Hippocampal formation (tissue), 2 donors: ENCODE measurements at regions not wholly inside any gene's neighbourhood (a gene's known extent, or its start where the extent isn't known, plus 50 kb on each side); places are given as distances from the start of the nearest gene placed in this dataset.
"Not testable (repeated sequence)": the region's sequence is repeated elsewhere in the genome, so short reads cannot be mapped to it uniquely, and the experiment has no call there.

Source experiments
- DNase-seq, 2 donors: peaks; one replicate each; lab custom pipeline; 2025; lab: John Stamatoyannopoulos, UW

DNA sequence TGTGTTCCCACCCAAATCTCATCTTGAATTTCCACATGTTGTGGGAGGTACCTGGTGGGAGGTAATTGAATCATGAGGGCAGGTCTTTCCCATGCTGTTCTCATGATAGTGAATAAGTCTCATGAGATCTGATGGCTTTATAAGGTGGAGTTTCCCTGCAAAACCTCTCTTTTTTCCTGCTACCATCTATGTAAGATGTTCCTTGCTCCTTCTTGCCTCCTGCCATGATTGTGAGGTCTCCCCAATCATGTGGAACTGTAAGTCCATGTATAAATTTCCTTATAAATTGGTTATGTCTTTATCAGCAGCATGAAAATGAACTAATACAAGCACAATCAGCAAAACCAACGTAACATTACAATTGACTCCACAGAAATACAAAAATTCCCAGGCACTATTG is 814.8 kb upstream of the CITED2 start:
- DNase-seq, result not testable (repeated sequence)

DNA sequence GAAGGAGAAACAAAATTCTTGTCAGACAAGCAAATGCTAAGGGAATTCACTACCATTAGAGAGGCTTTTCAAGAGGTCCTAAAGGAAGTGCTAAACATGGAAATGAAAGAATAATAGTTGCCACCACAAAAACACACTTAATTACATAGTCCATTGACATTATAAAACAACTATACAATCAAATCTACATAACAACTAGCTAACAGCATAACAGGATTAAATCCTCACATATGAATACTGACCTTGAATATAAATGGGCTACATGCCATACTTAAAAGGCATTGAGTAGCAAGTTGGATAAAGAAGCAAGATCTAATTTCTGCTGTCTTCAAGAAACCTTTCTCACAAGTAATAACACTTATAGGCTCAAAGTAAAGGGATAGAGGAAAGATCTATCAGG is 811.5 kb upstream of the CITED2 start:
- DNase-seq, result no peak

DNA sequence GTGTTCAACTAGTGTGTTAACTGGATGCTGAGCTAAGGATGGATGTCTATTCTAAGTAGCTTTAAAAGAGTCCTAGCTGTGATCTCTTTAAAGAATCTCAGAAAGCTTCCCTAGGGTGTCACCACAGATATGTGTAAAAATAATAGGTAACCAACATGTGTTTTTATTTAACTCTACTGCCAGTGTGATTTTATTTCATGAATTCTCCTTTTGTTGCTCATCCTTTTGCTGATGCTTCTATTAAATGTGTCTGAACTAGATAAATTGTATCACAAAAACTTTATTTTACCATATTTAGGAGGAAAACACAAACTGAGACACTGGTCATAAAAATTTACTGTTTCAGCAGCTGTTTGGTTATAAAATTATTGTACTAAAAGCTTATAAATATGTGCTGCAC is 809.4 kb upstream of the CITED2 start:
- no peak for DNase-seq

DNA sequence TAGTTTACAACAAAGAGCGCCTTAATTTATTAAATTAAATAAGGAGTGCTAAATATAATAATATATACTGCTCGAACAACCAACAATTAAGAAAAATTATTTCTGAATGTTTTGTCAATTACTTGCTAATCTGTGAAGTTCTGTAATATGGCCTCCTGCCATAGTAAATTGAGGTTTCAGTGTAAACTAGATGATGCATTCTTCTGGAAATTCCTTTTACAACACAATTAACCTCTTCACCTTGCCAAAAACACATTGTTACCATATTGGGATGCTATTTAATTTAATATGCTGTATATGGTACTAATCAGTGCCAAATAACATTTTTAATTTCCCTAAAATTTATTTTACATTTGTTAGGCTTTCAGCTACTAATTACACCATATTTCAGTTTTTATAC is 808.4 kb upstream of the CITED2 start:
- DNase-seq, result no peak

DNA sequence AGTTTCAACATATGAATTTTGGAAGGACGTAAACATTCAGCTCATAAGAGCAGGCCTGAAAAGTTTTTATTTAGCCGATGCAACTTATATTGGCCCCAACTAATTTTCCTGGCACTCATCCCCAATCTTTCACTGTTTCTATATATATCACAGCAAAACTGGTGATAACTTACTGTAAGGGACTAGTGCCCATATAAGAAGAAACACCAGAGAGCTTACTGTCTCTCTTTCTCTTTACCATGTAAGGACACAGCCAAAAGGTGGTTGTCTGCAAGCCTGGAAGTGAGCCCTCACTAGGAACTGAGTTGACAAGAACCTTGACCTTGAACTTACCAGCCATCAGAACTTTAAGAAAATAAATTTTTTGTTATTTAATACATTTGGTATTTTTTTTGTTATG is 807.4 kb upstream of the CITED2 start:
- no peak for DNase-seq

DNA sequence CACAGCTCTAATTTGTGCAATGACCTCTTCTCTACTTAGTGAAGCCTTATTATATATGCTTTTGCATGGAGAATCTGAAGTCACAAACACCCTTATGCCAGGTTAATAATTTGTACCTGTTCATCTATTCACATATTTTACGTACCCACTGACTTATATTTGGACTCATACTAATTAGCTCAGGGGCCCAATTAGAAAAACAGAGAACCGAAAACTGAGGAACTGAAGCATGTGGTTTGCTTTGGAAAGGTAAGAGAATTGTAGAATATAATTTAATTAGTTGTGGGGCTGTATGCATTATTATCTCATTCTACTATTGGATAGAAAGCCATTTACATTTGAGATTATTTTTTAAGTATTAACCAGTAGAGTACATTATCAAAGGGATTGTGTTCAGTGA is 805.9 kb upstream of the CITED2 start:
- DNase-seq, result no peak

DNA sequence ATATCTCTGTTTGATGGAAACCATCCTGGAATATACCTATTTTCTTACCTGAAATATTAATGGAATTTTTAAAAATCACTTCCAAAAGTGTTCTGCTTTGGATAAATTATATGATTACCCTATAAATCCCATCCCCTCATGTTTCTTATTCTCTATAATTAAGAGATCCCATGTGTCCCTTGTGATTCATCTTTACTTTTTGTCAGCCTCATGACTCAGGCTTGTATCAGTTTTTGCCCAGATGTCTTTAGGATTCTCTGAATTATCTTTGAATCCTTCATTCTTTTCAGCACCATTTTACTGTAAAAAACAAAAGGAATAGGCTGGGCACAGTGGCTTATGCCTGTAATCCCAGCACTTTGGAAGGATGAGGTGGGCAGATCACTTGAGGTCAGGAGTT is 804.5 kb upstream of the CITED2 start:
- no peak for DNase-seq

DNA sequence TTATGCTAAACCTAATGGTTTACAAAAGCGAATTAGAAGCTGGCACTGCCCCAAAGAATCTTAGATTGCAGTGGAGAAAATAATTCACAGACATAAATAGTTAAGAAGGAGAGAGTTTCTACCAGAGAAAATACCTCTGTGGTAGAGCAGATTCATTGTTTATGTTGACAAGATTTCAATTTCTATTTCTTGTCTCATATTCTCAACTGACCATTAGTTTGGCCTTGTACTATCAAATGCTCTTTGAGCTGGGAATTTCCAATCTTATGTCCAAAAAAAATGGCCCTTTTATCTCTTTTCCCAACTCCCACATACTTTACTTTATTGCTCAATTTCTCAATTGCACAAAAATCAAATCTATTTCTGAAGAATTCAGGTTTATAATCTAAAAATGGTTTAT is 804.1 kb upstream of the CITED2 start:
- no peak for DNase-seq

DNA sequence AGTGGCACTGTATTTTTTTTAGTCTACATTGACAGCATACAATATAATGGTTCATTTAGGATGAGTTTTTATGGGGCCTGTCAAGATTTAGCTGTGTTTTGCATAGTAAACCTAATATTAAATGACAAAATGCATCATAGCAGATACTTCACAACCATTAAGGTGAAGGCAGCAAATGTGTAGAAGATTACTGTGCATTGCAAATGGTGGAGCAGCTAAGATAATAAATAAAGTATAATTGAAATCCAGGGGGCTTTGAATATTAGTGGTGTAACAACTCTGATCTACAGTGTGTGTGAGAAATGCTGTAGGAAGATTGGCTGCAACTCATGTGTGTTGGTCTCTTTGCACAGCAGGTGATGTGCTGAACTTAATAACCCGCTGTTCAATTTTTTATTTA is 801.9 kb upstream of the CITED2 start:
- DNase-seq, result no peak

DNA sequence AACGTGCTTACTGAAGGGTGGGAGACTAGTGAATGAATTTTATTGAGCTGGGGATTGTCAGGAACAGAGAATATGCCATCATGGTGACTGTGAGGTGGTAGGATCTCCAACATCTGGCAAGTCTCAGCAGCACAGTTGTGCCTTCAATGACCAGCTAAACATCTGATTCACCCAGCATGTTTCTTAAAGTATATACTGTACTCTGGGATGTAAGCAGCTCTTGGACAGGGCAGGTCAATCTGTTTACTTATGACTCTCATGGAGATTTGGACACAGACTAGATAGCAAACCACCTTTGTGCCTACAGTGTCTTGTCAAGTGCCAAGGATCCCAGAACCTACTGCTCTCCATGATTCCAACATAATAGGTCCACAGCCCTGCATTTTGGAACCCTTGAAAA is 801.0 kb upstream of the CITED2 start:
- no peak for DNase-seq

DNA sequence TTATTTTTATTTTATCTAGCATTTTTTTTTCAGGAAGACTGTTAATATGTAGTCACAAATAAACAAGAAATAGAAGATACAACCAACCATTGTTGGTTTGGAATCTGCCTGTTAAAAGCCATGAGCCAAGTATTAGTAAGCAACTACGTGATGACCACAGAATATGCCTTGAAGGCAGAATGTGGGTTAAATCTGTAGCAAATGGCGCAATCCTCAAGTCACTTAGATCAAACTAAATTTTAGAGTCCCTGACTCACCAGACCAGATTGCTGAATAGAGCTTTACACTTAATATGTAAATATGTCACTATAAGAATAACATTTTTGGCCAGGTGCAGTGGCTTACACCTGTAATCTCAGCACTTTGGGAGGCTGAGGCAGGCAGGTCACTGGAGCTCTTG is 800.1 kb upstream of the CITED2 start:
- DNase-seq, result no peak

DNA sequence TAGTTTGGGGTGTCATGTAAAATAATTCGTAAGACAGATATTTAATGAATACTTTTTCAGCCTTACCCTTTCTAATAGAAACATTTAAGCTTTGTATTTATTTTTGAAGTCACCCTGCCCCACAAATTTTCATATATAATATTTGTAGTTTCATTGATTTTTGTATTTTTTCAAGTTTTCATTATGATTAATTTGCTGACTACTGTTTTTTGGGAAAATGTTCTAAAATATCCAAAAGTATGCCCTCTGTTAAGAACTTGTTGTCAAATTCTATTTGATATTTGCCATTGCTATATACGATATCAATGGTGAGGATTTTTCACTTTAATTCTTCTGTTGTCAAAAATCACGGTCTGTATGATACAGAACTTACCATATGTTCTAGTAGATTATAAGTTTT is 793.9 kb upstream of the CITED2 start:
- no peak for DNase-seq

DNA sequence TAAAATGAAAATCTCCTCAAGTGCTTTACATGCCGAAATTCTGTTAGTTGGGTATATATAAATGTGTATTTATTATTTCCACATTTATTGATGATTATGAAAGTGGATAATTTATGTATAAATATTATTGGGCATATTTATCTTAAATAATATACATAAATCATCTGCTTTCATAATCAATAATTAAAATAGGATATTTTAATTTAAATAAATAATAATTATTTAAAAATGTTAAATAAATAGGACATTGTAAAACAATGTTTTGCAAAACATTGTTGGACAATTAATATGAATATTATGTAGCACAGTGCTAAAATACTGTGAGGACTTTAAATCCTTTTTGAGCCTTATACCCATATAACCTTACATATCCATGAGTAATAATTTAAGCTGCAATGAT is 786.5 kb upstream of the CITED2 start:
- DNase-seq, result no peak

DNA sequence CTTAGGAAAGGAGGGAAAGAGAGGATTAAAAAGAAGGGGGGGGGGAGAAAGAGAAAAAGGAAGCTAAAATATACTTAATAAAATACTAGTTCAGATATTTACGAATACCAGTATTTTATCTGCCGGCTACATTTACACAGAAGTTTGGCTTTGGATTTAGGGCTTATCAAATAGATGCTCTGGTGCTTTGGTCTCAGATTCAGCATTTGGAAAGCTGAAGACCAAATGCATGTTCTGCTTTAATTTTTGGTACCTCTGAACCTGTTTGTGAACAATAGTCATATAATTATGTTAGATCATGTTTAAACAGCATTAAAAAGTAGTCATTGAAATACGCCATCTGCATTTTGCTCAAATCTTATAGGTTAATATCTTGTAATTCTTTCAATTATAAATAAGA is 786.0 kb upstream of the CITED2 start:
- no peak for DNase-seq

DNA sequence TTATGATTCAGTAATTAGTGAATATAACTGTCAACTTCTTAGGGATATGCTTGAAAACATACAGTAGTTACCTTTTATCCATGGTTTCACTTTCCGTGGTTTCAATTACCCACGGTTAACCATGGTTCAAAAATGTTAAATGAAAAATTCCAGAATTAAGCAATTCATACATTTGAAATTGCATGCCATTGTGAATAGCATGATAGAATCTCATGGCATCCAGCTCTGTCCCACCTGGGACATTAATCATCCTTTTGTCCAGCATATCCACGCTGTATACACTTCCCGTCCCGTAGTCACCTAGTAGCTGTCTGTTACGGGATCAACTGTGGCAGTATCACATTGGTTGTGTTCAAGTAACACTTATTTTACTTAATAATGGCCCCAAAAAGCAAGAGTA is 781.7 kb upstream of the CITED2 start:
- DNase-seq, result no peak

DNA sequence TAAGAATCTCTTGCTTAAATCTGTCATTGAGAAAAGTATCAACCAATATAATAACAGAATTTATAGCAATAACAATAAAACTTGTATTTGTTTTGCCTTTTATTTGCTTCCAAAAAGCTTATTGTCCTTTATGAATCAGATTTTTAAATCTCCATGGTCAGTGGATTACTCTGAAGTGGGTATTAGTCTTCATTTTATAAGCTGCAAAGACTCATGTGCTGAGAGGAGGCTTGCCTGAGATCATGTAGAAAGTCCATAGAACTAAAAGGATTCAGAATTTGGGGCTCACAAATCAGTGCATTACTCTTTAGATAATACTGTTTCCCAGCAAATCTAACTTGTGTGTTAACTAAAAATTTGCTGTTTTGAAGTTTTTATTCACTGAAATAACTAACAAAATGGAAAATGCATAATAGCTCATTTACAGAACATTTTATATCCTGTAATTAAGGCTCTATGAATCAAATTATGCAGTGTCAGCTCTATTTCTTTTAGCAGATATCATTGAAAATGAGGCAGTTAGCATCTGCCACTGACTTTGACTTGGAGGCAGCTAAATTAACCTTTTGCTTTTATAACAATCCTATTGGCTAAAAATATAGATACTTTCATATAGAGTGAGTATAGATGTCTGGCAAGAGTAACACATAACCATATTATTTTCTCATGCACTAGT is 781.1 kb upstream of the CITED2 start:
- DNase-seq, result no peak

DNA sequence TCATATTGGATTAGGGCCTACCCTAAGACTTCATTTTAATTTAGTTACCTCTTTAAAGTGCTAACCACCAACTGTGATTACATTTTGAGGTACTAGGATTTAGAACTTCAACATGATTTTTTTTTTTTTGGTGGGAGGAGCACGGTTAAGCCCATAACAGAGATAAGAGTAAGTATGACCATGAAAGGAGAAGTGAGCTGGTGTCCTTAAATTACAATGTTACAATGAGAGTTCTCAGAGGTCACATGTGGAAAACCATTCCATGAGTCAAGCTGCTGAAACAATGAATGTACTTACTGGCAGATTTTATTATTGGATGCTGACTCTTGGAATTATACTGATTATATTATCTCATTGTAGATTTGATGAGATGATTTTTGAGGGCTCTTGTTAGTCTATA is 779.3 kb upstream of the CITED2 start:
- DNase-seq, result no peak

DNA sequence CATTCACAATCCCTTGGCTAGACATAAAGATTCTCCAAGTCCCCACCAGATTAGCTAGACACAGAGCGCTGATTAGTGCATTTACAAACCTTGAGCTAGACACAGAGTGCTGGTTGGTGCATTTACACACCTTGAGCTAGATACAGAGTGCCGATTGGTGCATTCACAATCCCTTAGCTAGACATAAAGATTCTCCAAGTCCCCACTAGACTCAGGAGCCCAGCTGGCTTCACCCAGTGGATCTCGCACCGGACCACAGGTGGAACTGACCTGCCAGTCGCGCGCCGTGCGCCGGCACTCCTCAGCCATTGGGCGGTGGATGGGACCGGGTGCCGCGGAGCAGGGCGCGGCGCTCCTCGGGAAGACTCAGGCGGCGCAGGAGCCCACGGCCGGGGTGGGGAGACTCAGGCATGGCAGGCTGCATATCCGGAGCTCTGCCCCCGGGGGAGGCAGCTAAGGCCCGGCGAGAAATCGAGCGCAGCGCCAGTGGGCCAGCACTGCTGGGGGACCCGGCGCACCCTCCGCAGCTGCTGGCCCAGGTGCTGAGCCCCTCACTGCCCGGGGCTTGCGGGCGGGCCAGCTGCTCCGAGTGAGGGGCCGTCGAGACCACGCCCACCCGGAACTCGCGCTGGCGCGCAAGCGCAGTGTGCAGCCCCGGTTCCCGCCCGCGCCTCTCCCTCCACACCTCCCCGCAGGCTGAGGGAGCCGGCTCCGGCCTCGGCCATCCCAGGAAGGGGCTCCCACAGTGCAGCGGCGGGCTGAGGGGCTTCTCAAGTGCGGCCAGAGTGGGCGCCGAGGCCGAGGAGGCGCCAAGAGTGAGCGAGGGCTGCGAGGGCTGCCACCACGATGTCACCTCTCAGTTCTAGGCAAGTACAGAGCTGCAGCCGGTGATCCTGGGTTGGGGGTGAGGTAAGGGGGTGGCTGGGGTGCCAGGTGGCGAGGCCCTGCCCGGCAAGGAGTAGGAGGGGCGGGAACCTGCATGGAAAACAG is 773.7 kb upstream of the CITED2 start:
- not testable (repeated sequence) for DNase-seq

DNA sequence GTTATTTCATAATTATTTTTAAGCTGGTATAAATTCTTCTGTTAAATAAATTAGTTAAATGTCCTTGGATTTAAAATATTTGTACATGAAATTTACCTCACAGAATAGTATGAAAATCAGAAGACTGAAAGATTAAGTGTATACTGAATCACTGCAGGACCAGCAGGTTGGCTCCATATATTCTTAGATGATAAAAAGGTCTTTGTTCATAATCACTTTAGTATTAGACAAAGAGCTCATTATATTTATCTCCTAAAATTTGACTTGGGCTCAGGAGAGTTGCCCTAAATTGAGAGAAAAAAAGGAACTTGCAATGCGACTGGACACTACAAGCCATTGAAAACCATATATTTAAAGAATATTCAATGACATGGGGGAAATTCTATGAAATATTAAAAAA is 766.4 kb upstream of the CITED2 start:
- DNase-seq, result no peak

DNA sequence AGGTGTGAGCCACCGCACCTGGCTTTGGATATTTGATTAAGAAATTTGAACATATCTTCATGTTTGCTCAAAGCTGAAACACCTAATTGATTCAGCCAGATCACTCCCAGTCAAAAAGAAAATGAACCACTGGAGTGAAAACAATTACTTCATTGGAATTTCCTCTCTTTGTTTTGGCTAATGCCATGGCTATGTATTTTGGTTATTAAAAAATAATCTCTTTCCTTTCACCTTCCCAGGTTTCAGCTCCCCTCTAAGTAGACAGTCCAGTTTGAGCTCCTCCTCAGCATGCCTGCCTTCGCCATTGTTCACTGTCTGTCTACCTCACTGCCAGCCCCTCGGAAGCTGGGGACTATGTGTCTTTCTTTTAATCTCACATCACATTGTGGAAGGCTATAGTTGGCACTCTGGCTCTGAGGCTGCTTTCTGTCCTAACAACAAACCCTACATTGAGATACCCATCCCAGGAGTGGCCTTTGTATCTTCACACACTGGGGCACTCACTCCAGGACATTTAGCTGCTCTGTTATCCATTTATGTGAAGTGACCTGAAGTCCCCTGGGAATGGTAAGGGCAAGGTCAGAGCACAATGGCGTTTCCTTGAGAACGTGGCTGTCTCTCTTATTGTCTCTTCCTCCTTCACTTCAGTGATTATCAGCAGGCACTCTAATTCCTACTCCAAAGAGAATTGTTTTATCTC is 764.0 kb upstream of the CITED2 start:
- no peak for DNase-seq

DNA sequence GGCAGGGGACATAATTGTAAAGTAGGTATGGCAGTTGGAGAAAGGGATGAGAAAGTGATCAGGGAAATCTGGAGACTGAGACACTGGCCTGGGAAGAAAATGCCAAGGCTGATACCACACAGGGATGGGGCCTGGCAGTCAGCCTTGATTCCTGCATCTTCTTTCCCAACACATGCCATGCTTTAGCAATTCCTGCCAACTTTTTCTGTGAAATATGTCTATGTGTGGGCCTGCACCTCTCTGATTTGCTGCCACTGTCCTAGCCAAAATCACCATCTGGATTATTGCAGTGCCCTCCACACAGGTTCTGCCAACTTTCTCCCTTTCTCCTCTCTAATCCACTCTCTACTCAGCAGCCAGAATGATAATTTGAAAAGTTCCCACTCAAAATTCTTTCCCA is 759.8 kb upstream of the CITED2 start:
- DNase-seq, result no peak

DNA sequence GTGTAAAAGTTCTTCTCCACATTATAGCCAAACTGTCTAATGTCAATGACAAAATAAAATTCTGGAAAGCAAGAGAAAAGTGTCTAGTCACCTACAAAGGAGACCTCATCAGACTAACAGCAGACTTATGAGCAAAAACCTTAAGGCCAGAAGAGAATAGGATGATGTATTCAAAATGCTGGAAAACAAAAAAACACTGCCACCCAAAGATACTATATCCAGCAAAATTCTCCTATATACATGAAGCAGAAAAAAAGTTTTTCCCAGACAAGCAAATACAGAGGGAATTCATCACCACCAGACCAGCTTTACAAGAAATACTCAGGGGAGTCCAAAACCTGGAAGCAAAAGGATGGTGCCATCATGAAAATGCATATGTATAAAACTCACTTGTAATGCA is 755.6 kb upstream of the CITED2 start:
- DNase-seq, result no peak

DNA sequence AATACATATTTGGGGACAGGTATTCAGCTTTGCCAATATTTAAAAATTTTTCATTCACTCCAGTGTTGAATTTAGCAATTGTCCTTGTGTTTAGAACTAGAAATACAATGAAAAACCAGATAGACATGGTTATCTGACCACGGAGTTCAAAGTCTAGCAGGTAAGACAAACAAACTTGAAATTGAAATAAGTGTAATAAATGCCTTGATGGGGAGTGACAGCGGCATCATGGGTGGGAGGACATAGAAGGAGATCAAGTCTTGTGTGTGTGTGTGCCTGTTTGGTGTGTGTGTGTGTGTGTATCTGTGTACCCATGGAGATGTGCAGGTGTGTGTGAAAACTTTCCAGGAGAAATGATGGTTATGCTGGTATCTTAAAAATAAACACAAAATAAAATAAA is 750.0 kb upstream of the CITED2 start:
- DNase-seq, result no peak
